Caco-2 (cell line): ENCODE measurements at regions not wholly inside any gene's neighbourhood (a gene's known extent, or its start where the extent isn't known, plus 50 kb on each side); places are given as distances from the start of the nearest gene placed in this dataset.

ENCODE experiments used
- BruUV-seq: library from RNA; stranded (reverse); fragments of 400-500 nt; replicated peaks from 2 replicates; lab custom pipeline; 2021; lab: Mats Ljungman, UMichigan
- CTCF ChIA-PET: fragments of 300-600 bp; sonication (Branson Sonifier 250); formaldehyde crosslinking; loops from one replicate; lab custom pipeline; 2022; ENCODE audit warnings: antibody characterized with exemption; lab: Charles Lee
- POLR2A ChIA-PET: fragments of 300-600 bp; sonication (Branson Sonifier 250); formaldehyde crosslinking; loops from one replicate; lab custom pipeline; 2022; ENCODE audit warnings: antibody characterized with exemption; lab: Charles Lee
- DNase-seq, 2 experiments: peaks; one replicate each; pipeline versions ENCODE4 v3.0.0 to v3.0.0-alpha.2; 2020 to 2022
- H3K27me3 ChIP-seq: replicated peaks from 2 replicates; pipeline ENCODE4 v1.6.0; 2011; ENCODE audit warnings: low read length; ENCODE audit not compliant: control insufficient read depth, insufficient read depth
- H3K36me3 ChIP-seq: 2 replicates; pipeline ENCODE4 v1.5.1; 2011; ENCODE audit warnings: low read length; ENCODE audit not compliant: control insufficient read depth, insufficient read depth
- H3K4me1 ChIP-seq: fragments of 250-450 bp; sonication (Bioruptor Pico); 2 replicates; pipeline ENCODE4 v1.5.1; 2020; ENCODE audit warnings: mild to moderate bottlenecking
- H3K4me3 ChIP-seq: 2 replicates; pipeline ENCODE4 v1.5.1; 2011; ENCODE audit warnings: low read depth, mild to moderate bottlenecking, control low read depth, low read length
- H3K9me3 ChIP-seq: fragments of 250-450 bp; sonication (Bioruptor Pico); 2 replicates; pipeline ENCODE4 v1.5.1; 2020; ENCODE audit warnings: mild to moderate bottlenecking, moderate library complexity
- H3K27ac Mint-ChIP-seq: one replicate; pipeline ENCODE4 v1.8.0; 2022; ENCODE audit warnings: mixed read lengths; ENCODE audit not compliant: unreplicated experiment
- H3K27me3 Mint-ChIP-seq: one replicate; pipeline ENCODE4 v1.8.0; 2022; ENCODE audit warnings: mixed read lengths; ENCODE audit not compliant: insufficient read depth, unreplicated experiment
- H3K36me3 Mint-ChIP-seq: one replicate; pipeline ENCODE4 v1.8.0; 2022; ENCODE audit warnings: mild to moderate bottlenecking, mixed read lengths; ENCODE audit not compliant: insufficient read depth, unreplicated experiment
- H3K4me1 Mint-ChIP-seq: one replicate; pipeline ENCODE4 v1.8.0; 2022; ENCODE audit warnings: low read depth, mixed read lengths; ENCODE audit not compliant: unreplicated experiment
- H3K4me3 Mint-ChIP-seq: one replicate; pipeline ENCODE4 v1.8.0; 2022; ENCODE audit warnings: mild to moderate bottlenecking, moderate library complexity, mixed read lengths; ENCODE audit not compliant: unreplicated experiment
- H3K9me3 Mint-ChIP-seq: one replicate; pipeline ENCODE4 v1.8.0; 2022; ENCODE audit warnings: mixed read lengths; ENCODE audit not compliant: unreplicated experiment
- CTCF ChIP-seq, 2 experiments: fragments of 200-600 bp in 1 of 2; IDR thresholded peaks; 1 replicate in 1 of 2; 2 replicates in 1 of 2; pipeline versions ENCODE4 v1.5.1 to v1.8.0; 2011 to 2022; ENCODE audit warnings: antibody characterized with exemption in 1 of 2, control low read depth in 1 of 2, inconsistent platforms in 1 of 2, low read depth in 1 of 2, low read length in 1 of 2, mild to moderate bottlenecking in 1 of 2, moderate library complexity in 1 of 2; ENCODE audit not compliant: insufficient read depth in 1 of 2, severe bottlenecking in 1 of 2, unreplicated experiment in 1 of 2
- intact Hi-C: fragments of 100-400 bp; cut with micrococcal nuclease; formaldehyde crosslinking; loops from one replicate; pipeline ENCODE4 v1.10.0; 2022; ENCODE audit not compliant: unreplicated experiment

- POLR2A ChIA-PET, result no interaction called here
- peaks cover 4% of the 10 kb centered on the region for H3K4me1 ChIP-seq
- no peak for DNase-seq
- no TSS peak for BruUV-seq
- peaks cover 20% of the 10 kb centered on the region for H3K9me3 ChIP-seq
- Mint-ChIP-seq H3K4me3 (no peak overlapping the region), H3K27me3 (no peaks in the 10 kb centered on the region), H3K27ac (no peak overlapping the region), H3K4me1 (peaks cover 13% of the 10 kb centered on the region), H3K36me3 (peaks cover 12% of the 10 kb centered on the region), H3K9me3 (peaks cover 67% of the 10 kb centered on the region)
- no peaks in the 10 kb centered on the region for H3K27me3 ChIP-seq
- CTCF ChIA-PET, result no interaction called here
- intact Hi-C loops, result no loop called here
- TF ChIP-seq CTCF (IDR thresholded peaks at IDR 0.05; ENCODE audit: insufficient read depth in 1 of 2, low read depth in 1 of 2, low read length in 1 of 2, severe bottlenecking in 1 of 2, unreplicated experiment in 1 of 2), result no peak
- no peaks in the 10 kb centered on the region for H3K36me3 ChIP-seq
- H3K4me3 ChIP-seq, result no peak overlapping the region
Measured at GRCh38 chr12:90122681-90123080, 414.0 kb upstream of the ATP2B1 start.

GRCh38 chr12:90120627-90121026, 412.0 kb upstream of the ATP2B1 start:
- no peak overlapping the region for H3K4me3 Mint-ChIP-seq
- DNase-seq, result no peak
- H3K4me3 ChIP-seq, result no peak overlapping the region
- peaks cover 14% of the 10 kb centered on the region for H3K9me3 ChIP-seq
- H3K36me3 ChIP-seq, result no peaks in the 10 kb centered on the region
- no peak overlapping the region for H3K27ac Mint-ChIP-seq
- intact Hi-C loops, result no loop called here
- ChIA-PET CTCF (no interaction called here), POLR2A (no interaction called here)
- H3K4me1 ChIP-seq, result no peaks in the 10 kb centered on the region
- H3K36me3 Mint-ChIP-seq, result no peaks in the 10 kb centered on the region
- no peak for TF ChIP-seq CTCF (IDR thresholded peaks at IDR 0.05; ENCODE audit: insufficient read depth in 1 of 2, low read depth in 1 of 2, low read length in 1 of 2, severe bottlenecking in 1 of 2, unreplicated experiment in 1 of 2)
- no peaks in the 10 kb centered on the region for H3K27me3 ChIP-seq
- H3K4me1 Mint-ChIP-seq, result peaks cover 11% of the 10 kb centered on the region
- peaks cover 64% of the 10 kb centered on the region for H3K9me3 Mint-ChIP-seq
- no TSS peak for BruUV-seq
- H3K27me3 Mint-ChIP-seq, result no peaks in the 10 kb centered on the region

- DNase-seq, result no peak
- no peak overlapping the region for H3K27ac Mint-ChIP-seq
- H3K4me1 Mint-ChIP-seq, result no peaks in the 10 kb centered on the region
- Histone ChIP-seq H3K9me3 (peaks cover 8% of the 10 kb centered on the region; the same call in 1 of the 2 replicates), H3K27me3 (no peaks in the 10 kb centered on the region), H3K4me3 (no peak overlapping the region), H3K4me1 (no peaks in the 10 kb centered on the region), H3K36me3 (no peaks in the 10 kb centered on the region)
- H3K4me3 Mint-ChIP-seq, result no peak overlapping the region
- ChIA-PET CTCF (no interaction called here), POLR2A (no interaction called here)
- intact Hi-C loops, result no loop called here
- peaks cover 30% of the 10 kb centered on the region for H3K9me3 Mint-ChIP-seq
- BruUV-seq, result no TSS peak
- no peaks in the 10 kb centered on the region for H3K27me3 Mint-ChIP-seq
- TF ChIP-seq CTCF (IDR thresholded peaks at IDR 0.05; ENCODE audit: insufficient read depth in 1 of 2, low read depth in 1 of 2, low read length in 1 of 2, severe bottlenecking in 1 of 2, unreplicated experiment in 1 of 2), result no peak
- H3K36me3 Mint-ChIP-seq, result no peaks in the 10 kb centered on the region
Measured at GRCh38 chr12:90112666-90113065, 404.0 kb upstream of the ATP2B1 start.
